OCI-M2 (cell line): ENCODE measurements at regions not wholly inside any gene's neighbourhood (a gene's known extent, or its start where the extent isn't known, plus 50 kb on each side); places are given as distances from the start of the nearest gene placed in this dataset.
"Not testable (repeated sequence)": the region's sequence is repeated elsewhere in the genome, so short reads cannot be mapped to it uniquely, and the experiment has no call there.

Experiments
- DNase-seq: peaks from one replicate; lab custom pipeline; 2025; ENCODE audit not compliant: unreplicated experiment; lab: John Stamatoyannopoulos, UW

- no peak for DNase-seq
Measured at GRCh38 chr3:89013536-89013935, 93.9 kb upstream of the EPHA3 start.

GRCh38 chr3:89017531-89017930, 89.9 kb upstream of the EPHA3 start:
- no peak for DNase-seq

DNA sequence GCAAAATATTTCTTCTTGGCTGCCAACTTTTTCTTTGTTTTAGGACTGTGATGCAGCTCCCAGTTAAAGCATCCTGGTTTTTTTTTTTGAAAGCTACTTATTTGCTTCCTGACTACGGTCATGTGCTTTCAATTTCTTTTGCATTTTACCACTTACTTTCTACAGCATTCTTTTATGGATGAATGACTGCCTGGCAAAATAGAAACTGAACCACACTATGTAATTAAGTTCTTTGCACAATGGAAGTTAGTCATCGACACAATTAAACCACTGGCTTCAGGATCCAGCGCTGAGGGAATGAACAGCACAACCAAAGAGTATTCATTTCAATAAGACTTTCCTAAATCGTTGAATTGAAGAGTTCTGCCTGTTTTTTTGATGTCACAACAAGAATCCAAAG, 82.2 kb upstream of the EPHA3 start:
- no peak for DNase-seq

DNA sequence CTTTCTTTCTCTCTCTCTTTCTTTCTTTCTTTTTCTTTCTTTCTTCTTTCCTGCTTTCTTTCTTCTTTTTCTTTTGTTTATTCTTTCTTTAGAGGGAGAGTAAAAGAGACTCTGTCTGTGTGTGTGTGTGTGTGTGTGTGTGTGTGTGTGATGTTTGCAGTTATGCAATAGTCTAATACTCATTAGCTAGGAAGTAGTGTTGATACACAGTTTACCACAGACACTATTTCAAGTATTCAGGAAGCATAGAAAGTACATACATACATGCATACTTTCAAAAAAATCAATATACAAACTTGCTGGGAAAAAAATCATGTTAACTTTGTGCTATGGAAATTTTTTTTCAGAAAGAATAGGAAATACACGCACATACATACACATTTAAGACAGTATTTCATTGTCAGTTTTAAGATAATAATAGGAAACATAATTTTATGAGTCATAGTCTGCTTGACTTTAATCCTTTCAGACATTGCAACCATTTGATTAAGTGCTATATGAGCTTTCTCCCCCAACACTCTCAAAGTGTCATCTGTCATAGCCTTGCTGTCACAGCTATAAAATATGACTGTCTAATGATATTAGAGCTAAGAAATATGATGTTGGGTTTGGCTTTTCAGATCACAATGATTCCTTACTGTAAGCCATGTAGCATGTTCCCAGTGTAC, 74.9 kb upstream of the EPHA3 start:
- DNase-seq = no peak

DNA sequence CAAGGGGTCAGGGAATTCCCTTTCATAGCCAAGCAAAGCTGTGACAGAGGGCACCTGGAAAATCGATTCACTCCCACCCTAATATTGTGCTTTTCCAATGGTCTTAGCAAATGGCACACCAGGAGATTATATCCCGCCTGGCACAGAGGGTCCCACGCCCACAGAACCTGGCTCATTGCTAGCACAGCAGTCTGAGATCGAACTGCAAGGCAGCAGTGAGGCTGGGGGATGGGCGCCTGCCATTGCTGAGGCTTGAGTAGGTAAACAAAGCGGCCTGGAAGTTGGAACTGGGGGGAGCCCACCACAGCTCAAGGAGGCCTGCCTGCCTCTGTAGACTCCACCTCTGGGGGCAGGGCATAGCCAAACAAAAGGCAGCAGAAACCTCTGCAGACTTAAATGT, 72.7 kb upstream of the EPHA3 start:
- not testable (repeated sequence) for DNase-seq

- no peak for DNase-seq
Measured at GRCh38 chr3:89038869-89039268, 68.6 kb upstream of the EPHA3 start.

DNA sequence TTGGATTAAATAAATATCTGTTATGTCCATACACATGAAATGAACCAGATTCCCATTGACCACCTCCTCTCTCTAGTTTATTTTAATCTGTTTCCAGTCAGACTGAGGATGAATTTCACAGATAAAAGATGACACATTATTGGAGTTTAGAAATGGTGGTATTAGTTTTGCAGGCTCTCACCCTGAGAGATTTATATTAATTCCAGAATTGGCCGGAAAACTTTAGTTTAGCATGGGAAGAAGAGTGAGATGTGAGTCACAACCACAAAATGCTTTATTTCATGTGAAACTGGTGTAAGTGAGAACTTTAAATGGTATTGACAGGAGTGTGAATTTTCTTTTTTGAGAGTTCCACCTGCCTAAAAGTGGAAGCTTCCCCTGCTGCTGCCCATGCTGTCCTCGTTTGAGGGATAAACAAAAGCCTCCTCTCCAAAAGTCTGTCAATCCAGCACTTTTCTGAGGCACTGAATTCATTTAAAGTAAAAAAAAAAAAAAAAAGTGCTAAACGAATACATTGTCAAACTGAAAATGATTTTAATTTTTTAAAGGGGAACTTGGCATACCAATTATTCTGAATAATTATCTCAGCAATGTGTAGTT, 65.1 kb upstream of the EPHA3 start:
- no peak for DNase-seq

DNA sequence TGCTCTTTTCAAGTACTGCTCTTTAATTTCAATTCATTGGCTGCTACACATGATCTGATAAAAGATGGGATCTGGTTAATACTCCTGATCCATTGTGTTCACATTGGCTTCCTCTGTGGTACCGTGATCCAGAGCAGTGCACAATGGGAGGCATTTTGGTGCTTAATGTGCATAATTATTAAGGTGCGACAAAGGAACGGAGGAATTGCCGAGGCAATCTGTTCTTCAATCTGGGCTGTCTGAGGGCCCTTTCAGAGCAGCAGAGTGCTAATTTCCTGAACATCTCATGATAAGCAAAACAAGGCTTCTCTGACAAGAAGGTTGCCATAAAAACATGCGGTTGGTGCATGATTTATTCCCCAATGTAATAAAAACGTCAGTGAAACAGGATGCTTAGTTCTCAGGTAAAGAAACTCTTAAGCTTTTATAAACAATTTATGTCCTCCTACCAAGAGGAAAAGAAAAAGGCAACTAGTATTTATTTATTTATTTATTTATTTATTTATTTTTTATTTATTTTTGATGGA, 64.0 kb upstream of the EPHA3 start:
- no peak for DNase-seq

DNA sequence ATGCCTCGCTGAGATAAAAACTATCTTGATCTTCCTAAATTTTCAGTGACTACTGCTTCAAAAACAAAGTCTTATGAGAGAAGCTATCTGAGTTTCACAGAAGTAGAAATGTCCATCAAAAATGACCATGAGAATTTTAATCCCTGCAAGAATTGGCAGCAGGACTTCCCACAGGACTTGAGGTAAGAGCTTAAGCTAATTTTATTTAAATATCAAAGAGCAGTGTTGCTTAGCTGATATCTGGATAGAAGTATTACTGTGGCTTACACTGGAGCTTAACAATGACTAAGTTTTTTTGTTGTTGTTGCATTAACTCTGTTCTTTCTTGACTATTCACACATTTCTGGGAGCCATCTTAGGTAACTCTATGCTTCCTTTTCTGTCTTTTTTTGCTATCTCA, 60.8 kb upstream of the EPHA3 start:
- no peak for DNase-seq

- DNase-seq = no peak
Measured at GRCh38 chr3:89049119-89049518, 58.3 kb upstream of the EPHA3 start.

- peak; percentile 60 for DNase-seq
Measured at GRCh38 chr3:89052386-89052785, 55.0 kb upstream of the EPHA3 start.

- DNase-seq = no peak
Measured at GRCh38 chr3:89057398-89057797, 50.0 kb upstream of the EPHA3 start.
